Neuronal stem cell (in vitro differentiated cells): ENCODE measurements at regions not wholly inside any gene's neighbourhood (a gene's known extent, or its start where the extent isn't known, plus 50 kb on each side); places are given as distances from the start of the nearest gene placed in this dataset.

ENCODE experiments used
- DNase-seq: peaks from one replicate; pipeline ENCODE4 v3.0.0-alpha.2; 2013; ENCODE audit warnings: low spot score
- H2AFZ ChIP-seq: one replicate; pipeline ENCODE4 v1.6.1; 2013; ENCODE audit warnings: mild to moderate bottlenecking, low read length, inconsistent platforms
- H2AK5ac ChIP-seq: 2 replicates; pipeline ENCODE4 v1.6.1; 2013; ENCODE audit warnings: low read depth, mild to moderate bottlenecking, inconsistent platforms, low read length, moderate library complexity, mixed read lengths
- H2BK120ac ChIP-seq: 2 replicates; pipeline ENCODE4 v1.6.1; 2013; ENCODE audit warnings: low read depth, mild to moderate bottlenecking, inconsistent platforms, low read length, moderate library complexity, mixed read lengths
- H2BK12ac ChIP-seq: one replicate; pipeline ENCODE4 v1.6.1; 2013; ENCODE audit warnings: low read length, inconsistent platforms
- H2BK15ac ChIP-seq: 2 replicates; pipeline ENCODE4 v1.6.1; 2013; ENCODE audit warnings: mild to moderate bottlenecking, low read length, inconsistent platforms, mixed read lengths
- H2BK5ac ChIP-seq: one replicate; pipeline ENCODE4 v1.6.1; 2013; ENCODE audit warnings: inconsistent platforms, mild to moderate bottlenecking, low read length, moderate library complexity
- H3K14ac ChIP-seq: one replicate; pipeline ENCODE4 v1.6.1; 2013; ENCODE audit warnings: low read length, inconsistent platforms
- H3K18ac ChIP-seq: 2 replicates; pipeline ENCODE4 v1.6.1; 2013; ENCODE audit warnings: low read length, inconsistent platforms
- H3K23ac ChIP-seq: 2 replicates; pipeline ENCODE4 v1.6.1; 2013; ENCODE audit warnings: low read depth, mild to moderate bottlenecking, mixed read lengths, low read length, inconsistent platforms; ENCODE audit not compliant: poor library complexity
- H3K27ac ChIP-seq: replicated peaks from 3 replicates; pipeline ENCODE4 v1.5.1; 2013; ENCODE audit warnings: low read length, inconsistent platforms
- H3K27me3 ChIP-seq, 3 experiments: 2 replicates each; pipeline ENCODE4 v1.6.1; 2013; ENCODE audit warnings: low read length in 3 of 3, mild to moderate bottlenecking in 2 of 3, inconsistent platforms in 1 of 3, low read depth in 1 of 3, mixed read lengths in 1 of 3, moderate library complexity in 1 of 3; ENCODE audit not compliant: control insufficient read depth in 3 of 3, insufficient read depth in 3 of 3
- H3K36me3 ChIP-seq, 2 donors: replicated peaks in 1 of 2; 2 replicates each; pipeline ENCODE4 v1.6.1; 2013; ENCODE audit warnings: low read length in 2 of 2; ENCODE audit not compliant: control insufficient read depth in 2 of 2, insufficient read depth in 2 of 2
- H3K4ac ChIP-seq: 2 replicates; pipeline ENCODE4 v1.6.1; 2013; ENCODE audit warnings: inconsistent platforms, mild to moderate bottlenecking, low read length, moderate library complexity
- H3K4me1 ChIP-seq, 2 donors: 1 replicate in 1 of 2; 2 replicates in 1 of 2; pipeline ENCODE4 v1.6.1; 2013; ENCODE audit warnings: low read length in 2 of 2, low read depth in 1 of 2; ENCODE audit not compliant: control insufficient read depth in 2 of 2, insufficient read depth in 1 of 2
- H3K4me2 ChIP-seq: one replicate; pipeline ENCODE4 v1.6.1; 2013; ENCODE audit warnings: mild to moderate bottlenecking, low read length, inconsistent platforms; ENCODE audit not compliant: insufficient read depth, poor library complexity, severe bottlenecking
- H3K4me3 ChIP-seq, 2 donors: 2 replicates each; pipeline ENCODE4 v1.5.1; 2013; ENCODE audit warnings: low read length in 2 of 2, mild to moderate bottlenecking in 2 of 2, inconsistent platforms in 1 of 2, moderate library complexity in 1 of 2
- H3K79me1 ChIP-seq: one replicate; pipeline ENCODE4 v1.6.1; 2013; ENCODE audit warnings: low read depth, mild to moderate bottlenecking, inconsistent platforms, low read length, moderate library complexity
- H3K9ac ChIP-seq: one replicate; pipeline ENCODE4 v1.6.1; 2013; ENCODE audit warnings: mild to moderate bottlenecking, low read depth, low read length, inconsistent platforms; ENCODE audit not compliant: poor library complexity
- H3K9me3 ChIP-seq, 2 donors: replicated peaks in 1 of 2; 2 replicates each; pipeline versions ENCODE3 to v1.6.1; 2013; ENCODE audit warnings: low read length in 2 of 2, mild to moderate bottlenecking in 2 of 2, inconsistent platforms in 1 of 2, low read depth in 1 of 2, mixed read lengths in 1 of 2, moderate library complexity in 1 of 2; ENCODE audit not compliant: control insufficient read depth in 2 of 2, insufficient read depth in 1 of 2
- H4K8ac ChIP-seq: one replicate; pipeline ENCODE4 v1.6.1; 2013; ENCODE audit warnings: low read depth, mild to moderate bottlenecking, inconsistent platforms, low read length, moderate library complexity
- H4K91ac ChIP-seq: one replicate; pipeline ENCODE4 v1.6.1; 2013; ENCODE audit warnings: low read length, low read depth, mild to moderate bottlenecking, inconsistent platforms; ENCODE audit not compliant: poor library complexity
- WGBS, 2 donors: extraction: QIAGEN DNeasy Blood & Tissue Kit; methylation state at CpG; one replicate each; pipeline ENCODE4 v1.1.7; 2013; ENCODE audit warnings: missing lambda C conversion rate in 2 of 2, mixed read lengths in 1 of 2; ENCODE audit not compliant: insufficient read length in 2 of 2, insufficient replicate concordance in 1 of 2; ENCODE audit errors: extremely low coverage in 2 of 2; 5-methylcytosine and 5-hydroxymethylcytosine counted together

DNA sequence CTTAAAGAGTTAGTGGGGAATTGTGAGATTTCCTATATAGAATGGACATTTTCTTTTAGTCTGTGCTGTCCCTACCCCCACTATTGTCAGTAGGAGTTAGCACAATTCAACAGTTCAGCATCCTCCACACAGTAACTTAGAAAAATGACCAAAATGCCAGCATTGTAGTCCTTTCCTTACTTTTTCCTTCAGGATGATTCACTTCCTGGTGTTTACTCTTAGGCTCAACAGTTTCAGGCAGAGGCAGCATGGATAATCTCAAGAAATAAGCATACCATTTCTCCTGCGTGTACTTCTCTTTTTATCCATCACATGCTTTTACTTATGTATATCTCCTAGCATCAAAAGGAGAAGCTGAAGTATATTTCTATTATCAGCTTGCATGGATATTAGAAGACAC lies 683.4 kb downstream of the SLC16A7 start:
- Histone ChIP-seq H2AK5ac (no peak overlapping the region), H3K9me3 (peaks cover 0 to 9% of the 10 kb centered on the region in 2 donors), H3K79me1 (no peaks in the 10 kb centered on the region), H3K23ac (no peak overlapping the region), H3K9ac (no peak overlapping the region), H2AFZ (no peak overlapping the region), H3K4ac (no peak overlapping the region), H4K8ac (no peak overlapping the region), H2BK15ac (no peak overlapping the region), H3K4me3 (no peak overlapping the region), H3K27ac (no peak overlapping the region), H3K27me3 (no peaks in the 10 kb centered on the region), H3K4me1 (no peaks in the 10 kb centered on the region), H3K4me2 (no peak overlapping the region), H2BK5ac (no peak overlapping the region), H2BK120ac (no peak overlapping the region), H3K36me3 (no peaks in the 10 kb centered on the region), H2BK12ac (no peak overlapping the region), H3K14ac (no peak overlapping the region), H3K18ac (no peak overlapping the region), H4K91ac (no peak overlapping the region)
- WGBS, 2 donors = no CpG with 5 or more reads among the region's 1 CpG
- no peak for DNase-seq

- H3K79me1 ChIP-seq = no peaks in the 10 kb centered on the region
- H4K91ac ChIP-seq = no peak overlapping the region
- WGBS, 2 donors = no CpG with 5 or more reads among the region's 8 CpGs
Measured at GRCh38 chr12:60281522-60281921, 685.7 kb downstream of the SLC16A7 start.

DNA sequence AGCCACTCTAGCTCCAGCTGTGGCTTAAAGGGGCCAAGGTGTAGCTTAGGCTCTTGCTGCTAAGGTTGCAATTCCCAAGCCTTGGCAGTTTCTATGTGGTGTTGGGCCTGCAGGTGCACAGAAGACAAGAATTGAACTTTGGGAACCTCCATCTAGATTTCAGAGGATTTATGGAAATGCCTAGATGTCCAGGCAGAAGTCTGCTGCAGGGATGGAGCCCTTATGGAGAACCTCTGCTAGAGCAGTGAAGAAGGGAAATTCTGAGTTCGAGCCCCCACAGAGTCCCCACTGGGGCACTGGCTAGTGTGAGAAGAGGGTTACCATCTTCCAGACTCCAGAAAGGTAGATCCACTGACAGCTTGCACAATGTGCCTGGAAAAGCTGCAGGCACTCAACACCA lies 694.7 kb downstream of the SLC16A7 start:
- H4K91ac ChIP-seq = no peak overlapping the region
- DNase-seq = no peak
- no CpG with 5 or more reads among the region's 1 CpG for WGBS, 2 donors
- no peak overlapping the region for H2BK12ac ChIP-seq
- H2BK5ac ChIP-seq = no peak overlapping the region
- H2BK15ac ChIP-seq = no peak overlapping the region
- no peak overlapping the region for H4K8ac ChIP-seq
- H3K27me3 ChIP-seq = no peaks in the 10 kb centered on the region
- H3K79me1 ChIP-seq = no peaks in the 10 kb centered on the region
- no peak overlapping the region for H3K27ac ChIP-seq
- no peak overlapping the region for H3K4me2 ChIP-seq
- no peak overlapping the region for H3K4me3 ChIP-seq
- no peak overlapping the region for H2BK120ac ChIP-seq
- peaks cover 0 to 4% of the 10 kb centered on the region in 2 donors for H3K9me3 ChIP-seq
- no peak overlapping the region for H3K4ac ChIP-seq
- H2AFZ ChIP-seq = no peak overlapping the region
- no peaks in the 10 kb centered on the region for H3K36me3 ChIP-seq
- no peak overlapping the region for H3K23ac ChIP-seq
- no peak overlapping the region for H3K18ac ChIP-seq
- H3K9ac ChIP-seq = no peak overlapping the region
- no peak overlapping the region for H3K14ac ChIP-seq
- H3K4me1 ChIP-seq = no peaks in the 10 kb centered on the region
- no peak overlapping the region for H2AK5ac ChIP-seq

More at GRCh38 chr12:60281522-60281921, 685.7 kb downstream of the SLC16A7 start:
- no peak overlapping the region for H2AFZ ChIP-seq
- no peak overlapping the region for H3K9ac ChIP-seq
- DNase-seq = no peak
- no peak overlapping the region for H3K27ac ChIP-seq
- no peak overlapping the region for H2AK5ac ChIP-seq
- H3K36me3 ChIP-seq = no peaks in the 10 kb centered on the region
- no peak overlapping the region for H3K18ac ChIP-seq
- H2BK12ac ChIP-seq = no peak overlapping the region
- H3K14ac ChIP-seq = no peak overlapping the region
- H4K8ac ChIP-seq = no peak overlapping the region
- no peak overlapping the region for H3K23ac ChIP-seq
- no peaks in the 10 kb centered on the region for H3K4me1 ChIP-seq
- no peak overlapping the region for H3K4ac ChIP-seq
- no peak overlapping the region for H2BK120ac ChIP-seq
- no peaks in the 10 kb centered on the region for H3K27me3 ChIP-seq
- H3K4me3 ChIP-seq = no peak overlapping the region
- peaks cover 0 to 9% of the 10 kb centered on the region in 2 donors for H3K9me3 ChIP-seq
- no peak overlapping the region for H2BK15ac ChIP-seq
- no peak overlapping the region for H2BK5ac ChIP-seq
- no peak overlapping the region for H3K4me2 ChIP-seq

DNA sequence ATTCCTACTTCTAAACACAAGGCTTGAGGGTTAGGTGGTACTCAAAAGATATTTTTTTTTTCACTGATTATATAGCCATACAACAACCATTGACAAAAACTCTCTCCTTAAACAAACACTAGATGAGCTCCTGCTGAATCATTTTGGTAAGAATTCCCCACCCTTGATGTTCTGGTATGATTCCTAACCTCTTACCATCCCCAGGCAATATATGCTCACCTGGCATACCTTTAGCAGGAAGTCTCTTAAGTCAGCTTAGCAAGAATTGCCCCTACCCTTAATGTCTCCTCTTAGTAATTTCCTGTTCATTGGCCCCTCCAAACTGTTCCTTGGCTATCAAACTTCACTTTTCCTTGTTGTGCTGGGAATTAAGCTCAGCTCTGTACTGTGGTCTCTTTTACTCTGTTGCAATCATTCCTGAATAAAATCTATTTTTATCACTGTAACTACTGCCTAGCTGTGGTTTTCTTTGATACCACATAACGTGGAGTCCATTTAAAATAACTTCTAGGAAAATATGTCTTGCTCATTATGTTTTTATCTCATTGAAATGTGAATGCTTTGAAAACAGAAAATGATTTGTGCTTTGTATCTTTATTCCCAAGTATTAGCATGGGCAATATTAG lies 712.6 kb downstream of the SLC16A7 start:
- WGBS, 2 donors = no CpG with 5 or more reads among the region's 1 CpG

More for the DNA sequence above, 712.6 kb downstream of the SLC16A7 start:
- DNase-seq = no peak
- Histone ChIP-seq H2AFZ (no peak overlapping the region), H3K79me1 (no peaks in the 10 kb centered on the region), H4K91ac (no peak overlapping the region), H2BK15ac (no peak overlapping the region), H3K14ac (no peak overlapping the region), H2AK5ac (no peak overlapping the region), H3K18ac (no peak overlapping the region), H2BK12ac (no peak overlapping the region), H3K23ac (no peak overlapping the region), H4K8ac (no peak overlapping the region), H3K9me3 (no peaks in the 10 kb centered on the region), H3K4me2 (no peak overlapping the region), H3K27ac (no peak overlapping the region), H3K4me1 (no peaks in the 10 kb centered on the region), H3K4ac (no peak overlapping the region), H2BK120ac (no peak overlapping the region), H3K9ac (no peak overlapping the region), H3K36me3 (no peaks in the 10 kb centered on the region), H3K27me3 (no peaks in the 10 kb centered on the region), H3K4me3 (no peak overlapping the region), H2BK5ac (no peak overlapping the region)
